A673 (cell line): ENCODE measurements at regions not wholly inside any gene's neighbourhood (a gene's known extent, or its start where the extent isn't known, plus 50 kb on each side); places are given as distances from the start of the nearest gene placed in this dataset.

Experiments used
- EZH2 ChIP-seq: fragments of 200-600 bp; sonication (generic); IDR thresholded peaks from 2 replicates; pipeline ENCODE4 v1.6.1; 2017; ENCODE audit warnings: borderline replicate concordance, low read depth, mild to moderate bottlenecking, mixed read lengths, antibody characterized with exemption, low read length; ENCODE audit not compliant: poor library complexity, severe bottlenecking
- TF ChIP-seq, protein P1 (sequence below): fragments of 300-800, 200-600 bp; sonication (generic); conservative IDR thresholded peaks from 2 replicates; pipeline ENCODE4 v1.5.1; 2017; ENCODE audit warnings: low read depth, mild to moderate bottlenecking, antibody characterized with exemption, low read length, moderate library complexity, mixed read lengths

DNA sequence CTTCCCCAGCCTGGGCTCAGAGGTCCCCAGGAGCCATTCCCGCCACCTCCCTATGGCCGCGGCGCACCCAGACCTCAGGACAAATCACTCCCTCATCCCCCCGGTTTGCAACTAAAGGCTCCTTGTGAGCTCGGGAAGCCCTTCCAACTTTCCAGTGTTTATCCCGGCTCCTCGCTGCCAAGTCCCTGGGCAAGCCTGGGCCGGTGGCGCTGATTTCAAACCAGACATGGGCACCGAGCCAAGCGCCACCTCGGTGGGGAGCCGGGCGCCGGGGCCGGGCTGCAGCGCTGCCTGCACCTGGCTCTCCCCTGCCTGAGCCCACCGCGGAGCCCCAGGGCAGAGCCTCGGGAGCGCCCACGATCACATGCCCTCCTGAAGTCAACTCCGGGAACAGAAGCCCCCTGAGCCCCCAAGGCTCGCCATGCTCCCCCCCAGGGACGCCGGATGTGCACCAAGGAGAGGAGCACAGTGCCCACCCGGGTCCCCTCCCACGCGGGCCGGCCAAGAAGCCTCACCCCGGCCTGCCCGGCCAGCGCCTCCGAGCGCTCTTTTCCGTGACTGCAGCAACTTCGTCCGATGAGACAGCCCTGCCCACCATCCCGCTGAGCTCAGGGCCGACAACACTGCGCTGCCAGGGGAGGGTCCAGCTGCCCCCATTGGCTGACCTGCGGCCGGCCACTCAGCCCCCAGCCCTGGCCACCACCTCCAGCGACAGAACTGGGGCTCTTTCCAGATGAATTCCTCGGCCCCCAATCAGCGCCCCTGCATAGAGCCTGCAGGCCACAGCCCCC is 50.0 kb downstream of the NCOR2 start:
- TF ChIP-seq, protein P1, sequence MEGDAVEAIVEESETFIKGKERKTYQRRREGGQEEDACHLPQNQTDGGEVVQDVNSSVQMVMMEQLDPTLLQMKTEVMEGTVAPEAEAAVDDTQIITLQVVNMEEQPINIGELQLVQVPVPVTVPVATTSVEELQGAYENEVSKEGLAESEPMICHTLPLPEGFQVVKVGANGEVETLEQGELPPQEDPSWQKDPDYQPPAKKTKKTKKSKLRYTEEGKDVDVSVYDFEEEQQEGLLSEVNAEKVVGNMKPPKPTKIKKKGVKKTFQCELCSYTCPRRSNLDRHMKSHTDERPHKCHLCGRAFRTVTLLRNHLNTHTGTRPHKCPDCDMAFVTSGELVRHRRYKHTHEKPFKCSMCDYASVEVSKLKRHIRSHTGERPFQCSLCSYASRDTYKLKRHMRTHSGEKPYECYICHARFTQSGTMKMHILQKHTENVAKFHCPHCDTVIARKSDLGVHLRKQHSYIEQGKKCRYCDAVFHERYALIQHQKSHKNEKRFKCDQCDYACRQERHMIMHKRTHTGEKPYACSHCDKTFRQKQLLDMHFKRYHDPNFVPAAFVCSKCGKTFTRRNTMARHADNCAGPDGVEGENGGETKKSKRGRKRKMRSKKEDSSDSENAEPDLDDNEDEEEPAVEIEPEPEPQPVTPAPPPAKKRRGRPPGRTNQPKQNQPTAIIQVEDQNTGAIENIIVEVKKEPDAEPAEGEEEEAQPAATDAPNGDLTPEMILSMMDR: no peak
- TF ChIP-seq EZH2: no peak
